Activated naive CD8-positive, alpha-beta T cell treated with anti-CD3 and anti-CD28 coated beads for 36 hours (primary cell): ENCODE measurements at regions not wholly inside any gene's neighbourhood (a gene's known extent, or its start where the extent isn't known, plus 50 kb on each side); places are given as distances from the start of the nearest gene placed in this dataset.

Experiments
- DNase-seq: peaks from one replicate; pipeline ENCODE4 v3.0.0; 2021
- H3K27ac Mint-ChIP-seq: one replicate; pipeline ENCODE4 v1.8.0; 2022; ENCODE audit warnings: mild to moderate bottlenecking, moderate library complexity, mixed read lengths
- H3K27me3 Mint-ChIP-seq: one replicate; pipeline ENCODE4 v1.8.0; 2022; ENCODE audit warnings: mild to moderate bottlenecking, mixed read lengths
- H3K36me3 Mint-ChIP-seq: one replicate; pipeline ENCODE4 v1.8.0; 2021; ENCODE audit warnings: mild to moderate bottlenecking, mixed read lengths
- H3K4me1 Mint-ChIP-seq: one replicate; pipeline ENCODE4 v1.8.0; 2021; ENCODE audit warnings: mixed read lengths
- H3K4me3 Mint-ChIP-seq: one replicate; pipeline ENCODE4 v1.8.0; 2022; ENCODE audit warnings: mild to moderate bottlenecking, moderate library complexity, mixed read lengths
- H3K9me3 Mint-ChIP-seq: one replicate; pipeline ENCODE4 v1.8.0; 2022; ENCODE audit warnings: mixed read lengths

DNA sequence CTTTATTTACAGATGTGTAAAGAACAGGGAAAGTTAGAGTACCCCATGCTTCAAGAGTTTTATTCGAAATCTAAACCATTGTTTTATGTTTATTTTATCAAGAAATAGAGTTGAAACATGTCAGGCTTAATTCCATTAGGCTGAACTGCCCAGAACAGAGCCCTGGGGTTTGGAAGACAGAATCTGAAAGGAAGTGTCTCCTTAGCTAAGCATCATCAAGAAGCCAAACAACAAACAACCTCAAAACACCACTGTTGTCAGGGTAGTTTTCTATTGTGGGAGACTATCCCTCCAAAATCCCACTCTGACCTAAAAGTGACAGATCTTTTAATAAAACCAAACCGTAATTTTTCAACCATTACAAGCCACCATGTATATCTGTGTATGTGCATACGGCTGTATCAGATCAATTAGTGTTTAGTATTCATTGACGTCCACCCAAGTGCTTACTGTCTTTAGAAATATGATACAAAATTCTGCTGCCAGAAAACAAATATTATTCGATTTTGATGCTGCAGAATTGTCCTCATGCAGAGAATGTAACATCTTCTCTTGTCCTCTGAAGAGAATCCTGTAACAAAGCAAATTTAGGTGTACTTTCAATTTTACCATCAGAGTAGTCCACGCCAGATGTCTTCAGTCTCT, 271.9 kb upstream of the TMEM161B start:
- Mint-ChIP-seq H3K4me1 (no peaks in the 10 kb centered on the region), H3K27ac (no peak overlapping the region), H3K9me3 (no peaks in the 10 kb centered on the region), H3K27me3 (peaks cover 54% of the 10 kb centered on the region), H3K36me3 (no peaks in the 10 kb centered on the region), H3K4me3 (no peak overlapping the region)
- no peak for DNase-seq

- no peaks in the 10 kb centered on the region for H3K36me3 Mint-ChIP-seq
- no peaks in the 10 kb centered on the region for H3K4me1 Mint-ChIP-seq
- H3K27me3 Mint-ChIP-seq: peaks cover 48% of the 10 kb centered on the region
- DNase-seq: no peak
- H3K27ac Mint-ChIP-seq: no peak overlapping the region
- no peak overlapping the region for H3K4me3 Mint-ChIP-seq
- no peaks in the 10 kb centered on the region for H3K9me3 Mint-ChIP-seq
These were observed 271.2 kb upstream of the TMEM161B start for GRCh38 chr5:88539693-88540365.

DNA sequence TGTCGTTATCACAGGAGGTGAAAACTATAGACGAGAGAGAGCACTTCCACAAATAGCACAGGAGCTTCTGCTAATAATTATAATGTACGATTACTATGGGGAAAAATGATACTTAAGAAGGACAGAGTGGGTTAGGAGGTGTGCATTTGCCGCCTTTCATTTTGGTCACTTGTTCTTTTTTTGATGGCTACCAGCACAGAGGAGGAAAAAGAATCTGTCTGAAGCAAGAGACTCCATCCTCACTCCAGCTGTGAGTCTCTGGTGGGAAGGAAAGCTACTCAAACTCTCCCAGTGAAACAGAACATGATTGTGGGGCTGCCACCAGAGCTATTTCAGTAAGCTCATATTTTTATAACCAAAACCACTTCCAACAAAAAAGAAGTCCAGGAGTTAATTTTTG, 270.4 kb upstream of the TMEM161B start:
- no peak overlapping the region for H3K27ac Mint-ChIP-seq
- H3K36me3 Mint-ChIP-seq: no peaks in the 10 kb centered on the region
- no peak for DNase-seq
- no peaks in the 10 kb centered on the region for H3K4me1 Mint-ChIP-seq
- H3K4me3 Mint-ChIP-seq: no peak overlapping the region
- peaks cover 40% of the 10 kb centered on the region for H3K27me3 Mint-ChIP-seq
- no peaks in the 10 kb centered on the region for H3K9me3 Mint-ChIP-seq

DNA sequence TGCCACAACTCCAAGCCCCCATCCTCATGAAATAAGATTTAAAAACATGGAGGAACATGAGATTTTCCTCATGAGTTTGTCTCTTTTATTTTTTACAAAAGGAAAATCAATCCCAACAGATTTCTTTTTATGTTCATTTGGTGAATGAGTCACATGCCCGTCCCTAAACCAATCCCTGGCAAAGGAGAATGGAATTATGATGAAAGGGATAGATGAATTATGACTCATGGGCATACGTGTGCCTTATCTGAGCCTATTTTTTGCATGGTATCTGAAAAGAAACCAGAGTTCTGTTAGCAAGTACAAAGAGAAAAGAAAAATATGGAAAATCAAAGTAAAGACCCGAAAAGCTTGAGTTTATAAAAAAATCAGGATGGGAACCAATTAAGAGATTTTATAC, 267.5 kb upstream of the TMEM161B start:
- Mint-ChIP-seq H3K4me1 (no peaks in the 10 kb centered on the region), H3K4me3 (no peak overlapping the region), H3K27ac (no peak overlapping the region), H3K9me3 (peaks cover 5% of the 10 kb centered on the region), H3K27me3 (peaks cover 55% of the 10 kb centered on the region), H3K36me3 (no peaks in the 10 kb centered on the region)
- DNase-seq: no peak

- DNase-seq: no peak
- Mint-ChIP-seq H3K4me1 (no peaks in the 10 kb centered on the region), H3K27me3 (peaks cover 8% of the 10 kb centered on the region), H3K9me3 (no peaks in the 10 kb centered on the region), H3K4me3 (no peak overlapping the region), H3K36me3 (no peaks in the 10 kb centered on the region), H3K27ac (no peak overlapping the region)
These were observed 256.3 kb upstream of the TMEM161B start for GRCh38 chr5:88524941-88525340.

- DNase-seq: no peak
- Mint-ChIP-seq H3K9me3 (no peaks in the 10 kb centered on the region), H3K27ac (no peak overlapping the region), H3K4me3 (no peak overlapping the region), H3K4me1 (peaks cover 2% of the 10 kb centered on the region), H3K27me3 (peaks cover 12% of the 10 kb centered on the region), H3K36me3 (no peaks in the 10 kb centered on the region)
These were observed 250.4 kb upstream of the TMEM161B start for GRCh38 chr5:88519066-88519465.

DNA sequence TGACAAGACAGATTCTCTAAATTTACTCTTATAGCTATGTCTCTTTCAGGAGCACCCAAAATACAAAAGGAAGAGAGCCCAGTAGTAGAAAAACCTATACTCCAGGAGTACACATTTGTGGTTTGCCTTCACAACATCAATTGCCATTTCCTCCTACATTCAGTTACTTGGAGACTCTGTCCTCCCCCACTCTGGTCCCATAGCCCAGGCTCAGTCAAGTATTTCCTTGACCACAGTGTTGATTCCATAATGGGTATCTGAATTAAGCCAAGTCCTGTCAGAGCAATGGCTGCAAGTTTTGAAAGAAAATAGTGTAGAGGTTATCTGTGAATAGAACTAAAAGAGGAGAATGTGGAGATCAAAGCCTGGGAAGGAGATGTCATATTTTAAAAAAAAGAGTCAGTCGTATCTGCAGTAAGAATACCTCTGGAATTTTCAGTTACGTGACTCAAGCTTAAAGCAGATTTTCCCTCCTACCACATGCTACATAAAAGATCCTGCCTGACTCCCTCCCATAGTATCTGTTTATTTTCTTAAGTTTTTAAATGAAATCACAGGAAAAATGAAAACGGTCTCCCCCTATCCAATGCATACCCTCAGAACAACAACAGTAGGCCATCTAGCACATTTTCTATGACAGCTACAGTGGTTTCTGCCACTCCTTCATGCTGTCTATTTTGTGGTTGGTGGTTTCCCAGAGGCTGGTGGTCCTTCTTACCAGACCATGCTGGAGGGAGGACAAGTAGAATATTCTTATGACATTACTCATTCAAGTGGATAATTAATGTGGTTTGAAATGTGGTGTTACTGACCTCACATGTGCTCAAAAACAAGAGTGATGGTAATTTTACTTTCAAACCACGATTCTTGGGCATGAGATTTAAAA, 249.7 kb upstream of the TMEM161B start:
- peak; percentile 9 for DNase-seq
- Mint-ChIP-seq H3K9me3 (no peaks in the 10 kb centered on the region), H3K27me3 (peaks cover 12% of the 10 kb centered on the region), H3K36me3 (no peaks in the 10 kb centered on the region), H3K27ac (no peak overlapping the region), H3K4me3 (no peak overlapping the region), H3K4me1 (peaks cover 2% of the 10 kb centered on the region)

GRCh38 chr5:88515881-88516819, 247.5 kb upstream of the TMEM161B start:
- H3K36me3 Mint-ChIP-seq: no peaks in the 10 kb centered on the region
- no peak overlapping the region for H3K27ac Mint-ChIP-seq
- peaks cover 2% of the 10 kb centered on the region for H3K4me1 Mint-ChIP-seq
- H3K4me3 Mint-ChIP-seq: no peak overlapping the region
- no peak for DNase-seq
- peaks cover 9% of the 10 kb centered on the region for H3K27me3 Mint-ChIP-seq
- no peaks in the 10 kb centered on the region for H3K9me3 Mint-ChIP-seq

GRCh38 chr5:88515068-88515467, 246.4 kb upstream of the TMEM161B start:
- Mint-ChIP-seq H3K4me1 (peaks cover 2% of the 10 kb centered on the region), H3K27ac (no peak overlapping the region), H3K9me3 (no peaks in the 10 kb centered on the region), H3K27me3 (peaks cover 4% of the 10 kb centered on the region), H3K4me3 (no peak overlapping the region), H3K36me3 (no peaks in the 10 kb centered on the region)
- DNase-seq: no peak

- Mint-ChIP-seq H3K27me3 (peaks cover under 1% of the 10 kb centered on the region), H3K4me3 (no peak overlapping the region), H3K27ac (no peak overlapping the region), H3K9me3 (no peaks in the 10 kb centered on the region), H3K4me1 (no peaks in the 10 kb centered on the region), H3K36me3 (no peaks in the 10 kb centered on the region)
- no peak for DNase-seq
These were observed 240.8 kb upstream of the TMEM161B start for GRCh38 chr5:88509403-88509802.

GRCh38 chr5:88507261-88507660, 238.6 kb upstream of the TMEM161B start:
- Mint-ChIP-seq H3K9me3 (no peaks in the 10 kb centered on the region), H3K4me1 (peaks cover 11% of the 10 kb centered on the region), H3K4me3 (no peak overlapping the region), H3K27ac (no peak overlapping the region), H3K36me3 (no peaks in the 10 kb centered on the region), H3K27me3 (no peaks in the 10 kb centered on the region)
- DNase-seq: no peak

- H3K4me3 Mint-ChIP-seq: no peak overlapping the region
- no peak overlapping the region for H3K27ac Mint-ChIP-seq
- no peaks in the 10 kb centered on the region for H3K36me3 Mint-ChIP-seq
- H3K27me3 Mint-ChIP-seq: no peaks in the 10 kb centered on the region
- no peaks in the 10 kb centered on the region for H3K9me3 Mint-ChIP-seq
- no peak for DNase-seq
- H3K4me1 Mint-ChIP-seq: peaks cover 15% of the 10 kb centered on the region
These were observed 234.8 kb upstream of the TMEM161B start for GRCh38 chr5:88503406-88503805.

GRCh38 chr5:88503041-88503345, 234.3 kb upstream of the TMEM161B start:
- no peaks in the 10 kb centered on the region for H3K27me3 Mint-ChIP-seq
- no peaks in the 10 kb centered on the region for H3K9me3 Mint-ChIP-seq
- DNase-seq: no peak
- peak overlapping the region; percentile 85 for H3K4me3 Mint-ChIP-seq
- peaks cover 15% of the 10 kb centered on the region for H3K4me1 Mint-ChIP-seq
- peak overlapping the region; percentile 82 for H3K27ac Mint-ChIP-seq
- no peaks in the 10 kb centered on the region for H3K36me3 Mint-ChIP-seq

DNA sequence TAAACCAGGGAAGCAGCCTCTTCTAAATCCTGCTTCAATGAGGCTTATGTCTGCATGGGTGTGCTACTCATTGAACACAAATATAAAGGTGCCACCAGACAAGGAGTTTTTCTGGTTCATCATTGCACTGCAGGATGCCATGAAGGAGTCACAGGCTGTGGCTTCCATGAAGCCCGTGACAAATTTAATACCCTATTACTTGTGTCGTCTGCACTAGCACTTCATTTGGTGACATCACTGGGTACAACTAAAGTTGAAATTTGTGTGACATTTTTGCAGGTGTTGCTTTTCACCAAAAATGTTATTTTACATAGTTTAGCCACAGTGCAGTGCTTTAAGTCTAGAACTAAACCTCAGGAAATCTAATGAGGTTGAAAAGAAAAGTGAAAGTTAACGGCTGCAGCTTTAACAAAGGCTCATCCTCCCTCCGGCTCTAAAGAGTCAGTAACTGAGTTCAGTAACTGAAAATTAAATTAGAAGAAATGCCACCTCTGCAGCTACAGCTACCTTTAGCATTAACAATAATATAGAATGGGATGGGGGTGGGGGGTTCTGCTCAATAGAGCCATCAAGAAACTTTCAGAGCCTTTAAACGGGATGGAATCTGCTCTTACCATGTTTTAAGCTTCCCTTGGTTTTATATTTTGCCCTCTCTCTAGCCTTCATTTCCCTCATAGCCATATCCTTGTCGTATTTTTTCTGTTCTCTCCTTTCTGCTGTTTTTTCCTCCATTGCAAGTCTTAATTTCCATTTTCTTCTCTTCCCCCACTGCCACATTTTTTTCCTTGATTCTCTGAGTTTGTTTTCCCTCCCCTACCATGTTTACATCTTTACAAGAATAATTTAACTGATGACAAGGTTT, 233.8 kb upstream of the TMEM161B start:
- Mint-ChIP-seq H3K27ac (peak overlapping the region; percentile 82), H3K27me3 (no peaks in the 10 kb centered on the region), H3K4me1 (peaks cover 15% of the 10 kb centered on the region), H3K9me3 (no peaks in the 10 kb centered on the region), H3K36me3 (no peaks in the 10 kb centered on the region), H3K4me3 (peak overlapping the region; percentile 85)
- DNase-seq: no peak
